ENCODE measurements at regions not wholly inside any gene's neighbourhood (a gene's known extent, or its start where the extent isn't known, plus 50 kb on each side); places are given as distances from the start of the nearest gene placed in this dataset.

DNA sequence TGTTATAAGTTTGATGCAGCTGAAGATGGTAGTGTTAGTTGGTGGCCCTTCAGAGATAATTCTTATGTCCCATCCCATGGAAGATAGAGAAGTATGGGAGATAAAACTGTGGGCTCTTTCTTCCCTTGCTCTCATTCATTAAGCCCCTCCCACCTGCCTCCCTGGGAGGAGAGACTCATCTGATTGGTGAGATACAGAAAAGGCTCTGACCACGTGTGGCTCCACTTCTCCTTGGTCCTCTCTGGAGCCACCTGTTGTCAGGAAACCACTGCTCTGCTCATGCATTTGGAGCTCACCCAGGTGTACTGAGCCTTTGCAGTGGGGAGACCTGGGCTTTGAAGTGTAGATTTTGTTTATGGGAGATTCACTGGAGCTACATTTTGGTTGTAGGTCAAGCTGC, 293.2 kb upstream of the RASGRP1 start:
- no peaks in the 10 kb centered on the region for H3K36me3 ChIP-seq (ENCODE audit: control insufficient read depth, insufficient read depth, low read length)
- H3K4me3 Mint-ChIP-seq: no peak overlapping the region
- no peak overlapping the region for H3K27ac ChIP-seq (ENCODE audit: insufficient read depth, low read length, poor library complexity, severe bottlenecking)
- no peak for DNase-seq
- no peaks in the 10 kb centered on the region for H3K9me3 ChIP-seq (ENCODE audit: control insufficient read depth in 2 of 2, low read length in 2 of 2)
- no peak overlapping the region for H3K4me3 ChIP-seq (ENCODE audit: low read depth, low read length)
- no peaks in the 10 kb centered on the region for H3K27me3 Mint-ChIP-seq
- H3K36me3 Mint-ChIP-seq: no peaks in the 10 kb centered on the region
- H3K4me1 ChIP-seq (ENCODE audit: control insufficient read depth, insufficient read depth, low read length, poor library complexity, severe bottlenecking): no peaks in the 10 kb centered on the region
- H3K4me1 Mint-ChIP-seq: peaks cover 0 to 6% (median 4%) of the 10 kb centered on the region in 4 donors
- no peak overlapping the region for H3K27ac Mint-ChIP-seq
- H3K27me3 ChIP-seq (ENCODE audit: control insufficient read depth, insufficient read depth, low read length): no peaks in the 10 kb centered on the region
- no peak for ATAC-seq (ENCODE audit: low read depth in 2 of 2)
- H3K9me3 Mint-ChIP-seq: no peaks in the 10 kb centered on the region

DNA sequence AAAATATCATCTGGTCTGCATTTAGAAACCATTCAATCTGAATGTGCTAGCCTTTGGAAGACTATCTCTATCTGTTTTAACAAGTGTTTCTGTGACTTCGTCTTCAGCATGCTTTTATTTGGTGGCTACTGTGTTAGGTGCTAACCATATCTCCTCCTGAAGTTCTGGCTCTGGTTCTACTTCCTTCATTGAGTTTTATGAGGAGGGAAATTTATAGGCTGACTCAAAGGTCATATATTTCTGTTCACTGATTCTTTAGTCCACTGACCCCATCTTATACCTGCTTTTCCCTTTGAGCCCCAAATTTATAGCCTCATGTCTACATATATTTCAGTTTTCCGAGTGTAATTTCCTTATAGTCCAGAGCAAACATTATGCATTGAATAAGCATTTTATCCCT, 295.0 kb upstream of the RASGRP1 start:
- H3K27me3 Mint-ChIP-seq: no peaks in the 10 kb centered on the region
- Histone ChIP-seq H3K4me1 (ENCODE audit: control insufficient read depth, insufficient read depth, low read length, poor library complexity, severe bottlenecking) (no peaks in the 10 kb centered on the region), H3K36me3 (ENCODE audit: control insufficient read depth, insufficient read depth, low read length) (no peaks in the 10 kb centered on the region), H3K9me3 (ENCODE audit: control insufficient read depth in 2 of 2, low read length in 2 of 2) (no peaks in the 10 kb centered on the region), H3K27ac (ENCODE audit: insufficient read depth, low read length, poor library complexity, severe bottlenecking) (no peak overlapping the region), H3K4me3 (ENCODE audit: low read depth, low read length) (no peak overlapping the region), H3K27me3 (ENCODE audit: control insufficient read depth, insufficient read depth, low read length) (no peaks in the 10 kb centered on the region)
- no peak for ATAC-seq (ENCODE audit: low read depth in 2 of 2)
- H3K4me3 Mint-ChIP-seq: no peak overlapping the region
- H3K36me3 Mint-ChIP-seq: no peaks in the 10 kb centered on the region
- no peak for DNase-seq
- peaks cover 0 to 7% (median 2%) of the 10 kb centered on the region in 4 donors for H3K4me1 Mint-ChIP-seq
- H3K9me3 Mint-ChIP-seq: no peaks in the 10 kb centered on the region
- no peak overlapping the region for H3K27ac Mint-ChIP-seq

DNA sequence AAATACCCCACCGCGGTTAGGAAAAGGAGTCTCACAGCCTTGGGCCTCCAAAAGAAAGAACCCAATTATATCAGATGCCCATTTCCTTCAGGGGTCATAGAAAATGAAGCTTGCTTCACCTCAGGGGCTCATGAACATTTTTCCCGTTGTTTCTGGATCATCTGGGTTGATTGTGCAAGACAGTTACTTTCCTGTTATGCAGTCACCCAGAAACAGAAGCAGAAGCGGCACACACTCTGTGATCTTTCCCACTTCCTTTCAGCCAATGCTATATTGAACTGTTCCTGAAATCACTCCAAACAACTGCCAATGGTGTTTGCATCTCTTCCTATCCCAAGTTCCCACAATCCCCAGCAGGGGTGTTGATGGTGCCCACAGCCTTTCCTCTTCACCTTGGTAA, 295.6 kb upstream of the RASGRP1 start:
- no peaks in the 10 kb centered on the region for H3K36me3 Mint-ChIP-seq
- Histone ChIP-seq H3K27ac (ENCODE audit: insufficient read depth, low read length, poor library complexity, severe bottlenecking) (no peak overlapping the region), H3K36me3 (ENCODE audit: control insufficient read depth, insufficient read depth, low read length) (no peaks in the 10 kb centered on the region), H3K27me3 (ENCODE audit: control insufficient read depth, insufficient read depth, low read length) (no peaks in the 10 kb centered on the region), H3K9me3 (ENCODE audit: control insufficient read depth in 2 of 2, low read length in 2 of 2) (no peaks in the 10 kb centered on the region), H3K4me3 (ENCODE audit: low read depth, low read length) (no peak overlapping the region), H3K4me1 (ENCODE audit: control insufficient read depth, insufficient read depth, low read length, poor library complexity, severe bottlenecking) (no peaks in the 10 kb centered on the region)
- H3K27ac Mint-ChIP-seq: no peak overlapping the region
- H3K9me3 Mint-ChIP-seq: no peaks in the 10 kb centered on the region
- H3K4me1 Mint-ChIP-seq: peaks cover 0 to 7% (median 2%) of the 10 kb centered on the region in 4 donors
- no peak for ATAC-seq (ENCODE audit: low read depth in 2 of 2)
- no peak for DNase-seq
- H3K27me3 Mint-ChIP-seq: no peaks in the 10 kb centered on the region
- no peak overlapping the region for H3K4me3 Mint-ChIP-seq

DNA sequence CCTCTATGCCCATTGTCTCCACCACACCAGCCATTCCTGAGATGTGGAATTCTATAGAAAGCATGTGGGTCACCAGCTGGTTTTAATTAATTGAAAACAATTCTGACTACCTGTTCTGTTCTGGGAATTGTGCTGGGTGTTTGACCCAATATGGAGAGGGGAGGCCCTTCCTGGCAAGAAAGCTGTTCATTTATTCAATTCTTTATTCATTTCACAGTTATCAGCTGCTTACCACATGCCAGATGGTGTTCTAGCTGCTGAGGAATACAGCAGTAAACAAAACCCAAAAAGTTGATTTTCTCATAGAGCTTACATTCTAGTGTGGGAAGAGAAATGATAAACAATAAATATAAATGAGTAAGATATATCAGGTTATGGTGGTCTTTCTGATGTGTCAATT, 296.1 kb upstream of the RASGRP1 start:
- no peaks in the 10 kb centered on the region for H3K27me3 ChIP-seq (ENCODE audit: control insufficient read depth, insufficient read depth, low read length)
- H3K27ac Mint-ChIP-seq: no peak overlapping the region
- H3K9me3 ChIP-seq (ENCODE audit: control insufficient read depth in 2 of 2, low read length in 2 of 2): no peaks in the 10 kb centered on the region
- H3K4me3 Mint-ChIP-seq: no peak overlapping the region
- H3K36me3 ChIP-seq (ENCODE audit: control insufficient read depth, insufficient read depth, low read length): no peaks in the 10 kb centered on the region
- no peak overlapping the region for H3K27ac ChIP-seq (ENCODE audit: insufficient read depth, low read length, poor library complexity, severe bottlenecking)
- no peaks in the 10 kb centered on the region for H3K9me3 Mint-ChIP-seq
- DNase-seq (no peak), ATAC-seq (ENCODE audit: low read depth in 2 of 2) (no peak)
- no peak overlapping the region for H3K4me3 ChIP-seq (ENCODE audit: low read depth, low read length)
- no peaks in the 10 kb centered on the region for H3K36me3 Mint-ChIP-seq
- no peaks in the 10 kb centered on the region for H3K27me3 Mint-ChIP-seq
- peaks cover 0 to 7% (median 2%) of the 10 kb centered on the region in 4 donors for H3K4me1 Mint-ChIP-seq
- no peaks in the 10 kb centered on the region for H3K4me1 ChIP-seq (ENCODE audit: control insufficient read depth, insufficient read depth, low read length, poor library complexity, severe bottlenecking)

DNA sequence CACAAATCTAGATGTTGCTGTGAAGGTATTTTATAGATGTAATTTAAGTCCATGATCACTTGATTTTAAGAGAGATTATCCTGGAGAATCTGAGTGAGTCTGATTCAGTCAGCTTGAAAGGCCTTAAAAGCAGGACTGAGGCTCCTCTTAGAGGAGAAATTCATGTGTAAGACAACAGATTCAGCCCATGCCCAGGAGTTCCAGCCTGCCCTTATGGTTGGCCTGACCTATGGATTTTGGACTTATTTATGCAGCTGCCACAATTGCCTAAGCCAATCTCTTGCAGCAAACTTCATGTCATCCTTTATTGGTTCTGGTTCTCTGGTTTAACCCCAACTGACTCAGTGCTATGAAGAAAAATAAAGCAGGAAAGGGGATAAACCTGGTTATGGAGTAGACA, 296.5 kb upstream of the RASGRP1 start:
- Histone ChIP-seq H3K27ac (ENCODE audit: insufficient read depth, low read length, poor library complexity, severe bottlenecking) (no peak overlapping the region), H3K27me3 (ENCODE audit: control insufficient read depth, insufficient read depth, low read length) (no peaks in the 10 kb centered on the region), H3K36me3 (ENCODE audit: control insufficient read depth, insufficient read depth, low read length) (no peaks in the 10 kb centered on the region), H3K9me3 (ENCODE audit: control insufficient read depth in 2 of 2, low read length in 2 of 2) (no peaks in the 10 kb centered on the region), H3K4me1 (ENCODE audit: control insufficient read depth, insufficient read depth, low read length, poor library complexity, severe bottlenecking) (no peaks in the 10 kb centered on the region), H3K4me3 (ENCODE audit: low read depth, low read length) (no peak overlapping the region)
- Mint-ChIP-seq H3K4me1 (peaks cover 0 to 7% (median 2%) of the 10 kb centered on the region in 4 donors), H3K4me3 (no peak overlapping the region), H3K9me3 (no peaks in the 10 kb centered on the region), H3K36me3 (no peaks in the 10 kb centered on the region), H3K27me3 (no peaks in the 10 kb centered on the region), H3K27ac (no peak overlapping the region)
- no peak for ATAC-seq (ENCODE audit: low read depth in 2 of 2)
- DNase-seq: no peak

DNA sequence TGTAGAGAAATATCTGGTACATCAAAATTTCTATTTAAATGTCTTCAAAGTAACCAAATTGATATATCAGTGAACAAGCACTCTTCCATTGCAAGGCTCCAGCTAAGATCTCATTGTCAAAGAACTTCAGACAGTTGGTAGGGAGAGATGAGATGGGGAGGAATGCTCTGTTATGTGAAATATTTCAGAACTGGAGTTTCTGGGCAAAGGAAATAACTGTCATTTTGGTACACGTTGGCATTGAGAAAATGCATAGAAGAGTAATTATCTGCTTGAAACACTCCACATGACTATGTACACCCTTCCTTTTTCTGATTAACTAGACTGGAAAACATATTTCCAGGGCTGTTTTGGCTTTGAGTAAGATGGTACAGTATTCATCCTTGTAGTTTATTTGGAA, 297.5 kb upstream of the RASGRP1 start:
- H3K36me3 ChIP-seq (ENCODE audit: control insufficient read depth, insufficient read depth, low read length): no peaks in the 10 kb centered on the region
- Mint-ChIP-seq H3K27ac (no peak overlapping the region), H3K4me3 (no peak overlapping the region), H3K4me1 (peaks cover 0 to 5% (median 2%) of the 10 kb centered on the region in 4 donors), H3K9me3 (no peaks in the 10 kb centered on the region), H3K36me3 (no peaks in the 10 kb centered on the region), H3K27me3 (no peaks in the 10 kb centered on the region)
- no peak for ATAC-seq (ENCODE audit: low read depth in 2 of 2)
- no peak overlapping the region for H3K4me3 ChIP-seq (ENCODE audit: low read depth, low read length)
- H3K27ac ChIP-seq (ENCODE audit: insufficient read depth, low read length, poor library complexity, severe bottlenecking): no peak overlapping the region
- H3K4me1 ChIP-seq (ENCODE audit: control insufficient read depth, insufficient read depth, low read length, poor library complexity, severe bottlenecking): no peaks in the 10 kb centered on the region
- no peaks in the 10 kb centered on the region for H3K27me3 ChIP-seq (ENCODE audit: control insufficient read depth, insufficient read depth, low read length)
- DNase-seq: no peak
- no peaks in the 10 kb centered on the region for H3K9me3 ChIP-seq (ENCODE audit: control insufficient read depth in 2 of 2, low read length in 2 of 2)

DNA sequence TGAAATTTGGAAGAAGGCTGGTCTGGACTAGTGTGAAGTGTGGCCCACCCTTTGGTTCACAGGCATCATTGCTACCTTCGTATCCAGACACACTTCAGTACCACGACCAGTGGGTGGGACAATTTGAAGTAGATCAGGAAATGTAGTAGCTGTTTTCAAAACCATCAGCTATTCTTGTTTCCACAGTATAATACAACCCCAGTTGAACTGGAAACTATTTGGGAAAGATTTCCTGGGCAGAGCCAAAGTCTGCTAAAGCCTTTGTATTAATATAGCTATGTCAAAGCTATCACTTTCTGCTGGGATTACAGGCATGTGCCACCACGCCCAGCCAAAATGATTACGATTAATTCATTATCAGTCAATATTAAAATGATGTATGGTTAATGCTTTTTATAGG, 298.8 kb upstream of the RASGRP1 start:
- Histone ChIP-seq H3K9me3 (ENCODE audit: control insufficient read depth in 2 of 2, low read length in 2 of 2) (no peaks in the 10 kb centered on the region), H3K27me3 (ENCODE audit: control insufficient read depth, insufficient read depth, low read length) (no peaks in the 10 kb centered on the region), H3K27ac (ENCODE audit: insufficient read depth, low read length, poor library complexity, severe bottlenecking) (no peak overlapping the region), H3K4me3 (ENCODE audit: low read depth, low read length) (no peak overlapping the region), H3K4me1 (ENCODE audit: control insufficient read depth, insufficient read depth, low read length, poor library complexity, severe bottlenecking) (no peaks in the 10 kb centered on the region), H3K36me3 (ENCODE audit: control insufficient read depth, insufficient read depth, low read length) (no peaks in the 10 kb centered on the region)
- H3K4me3 Mint-ChIP-seq: no peak overlapping the region
- H3K4me1 Mint-ChIP-seq: peaks cover 0 to 5% (median 1%) of the 10 kb centered on the region in 4 donors
- H3K27me3 Mint-ChIP-seq: no peaks in the 10 kb centered on the region
- DNase-seq: no peak
- no peaks in the 10 kb centered on the region for H3K36me3 Mint-ChIP-seq
- H3K9me3 Mint-ChIP-seq: no peaks in the 10 kb centered on the region
- no peak overlapping the region for H3K27ac Mint-ChIP-seq
- ATAC-seq (ENCODE audit: low read depth in 2 of 2): no peak

DNA sequence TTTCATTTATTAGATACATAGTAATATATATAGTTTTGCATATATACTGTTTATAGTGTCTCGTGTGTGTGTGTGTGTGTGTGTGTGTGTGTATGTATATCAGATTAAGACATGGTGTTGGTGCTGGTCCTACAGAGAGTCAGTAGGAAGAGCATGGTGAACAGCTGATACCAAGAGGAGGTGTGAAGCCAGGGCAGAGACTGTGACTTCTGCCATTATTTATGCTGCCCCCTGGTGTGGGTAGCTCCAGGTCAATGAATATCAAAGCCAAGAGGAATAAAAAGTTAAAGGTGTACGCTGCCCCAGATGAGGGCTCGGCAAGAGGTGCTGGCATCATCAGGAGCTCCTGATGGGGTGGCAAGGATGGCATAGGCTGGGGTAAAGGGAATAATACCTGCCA, 299.5 kb upstream of the RASGRP1 start:
- Histone ChIP-seq H3K27me3 (ENCODE audit: control insufficient read depth, insufficient read depth, low read length) (no peaks in the 10 kb centered on the region), H3K4me3 (ENCODE audit: low read depth, low read length) (no peak overlapping the region), H3K36me3 (ENCODE audit: control insufficient read depth, insufficient read depth, low read length) (no peaks in the 10 kb centered on the region), H3K4me1 (ENCODE audit: control insufficient read depth, insufficient read depth, low read length, poor library complexity, severe bottlenecking) (no peaks in the 10 kb centered on the region), H3K9me3 (ENCODE audit: control insufficient read depth in 2 of 2, low read length in 2 of 2) (no peaks in the 10 kb centered on the region), H3K27ac (ENCODE audit: insufficient read depth, low read length, poor library complexity, severe bottlenecking) (no peak overlapping the region)
- DNase-seq (peak in 2 of 3 donors; percentile 7 to 10), ATAC-seq (ENCODE audit: low read depth in 2 of 2) (no peak)
- Mint-ChIP-seq H3K4me1 (peaks cover 0 to 5% (median 1%) of the 10 kb centered on the region in 4 donors), H3K4me3 (no peak overlapping the region), H3K9me3 (no peaks in the 10 kb centered on the region), H3K36me3 (no peaks in the 10 kb centered on the region), H3K27me3 (no peaks in the 10 kb centered on the region), H3K27ac (no peak overlapping the region)
